Peyer's patch (tissue), 4 donors: ENCODE measurements at regions not wholly inside any gene's neighbourhood (a gene's known extent, or its start where the extent isn't known, plus 50 kb on each side); places are given as distances from the start of the nearest gene placed in this dataset.

Experiments used
- DNase-seq, 3 donors: peaks; one replicate each; pipeline ENCODE4 v3.0.0-alpha.2; 2017 to 2019
- H3K27ac ChIP-seq, 4 donors: fragments of 200-600 bp; sonication (generic); one replicate each; pipeline ENCODE4 v1.5.1; 2016 to 2019
- H3K27me3 ChIP-seq, 2 donors: fragments of 200-600 bp; sonication (generic); one replicate each; pipeline ENCODE4 v1.5.1; 2019
- H3K36me3 ChIP-seq, 3 donors: fragments of 200-600 bp; sonication (generic); one replicate each; pipeline ENCODE4 v1.5.1; 2016 to 2019
- H3K4me1 ChIP-seq, 4 donors: fragments of 200-600 bp; sonication (generic); one replicate each; pipeline ENCODE4 v1.5.1; 2016 to 2019
- H3K4me3 ChIP-seq, 4 donors: fragments of 200-600 bp; sonication (generic); 1 replicate in 3 of 4; 2 replicates in 1 of 4; pipeline ENCODE4 v1.5.1; 2016 to 2019; ENCODE audit warnings: mild to moderate bottlenecking in 1 of 4
- H3K9me3 ChIP-seq, 4 donors: fragments of 200-600 bp; sonication (generic); one replicate each; pipeline ENCODE4 v1.5.1; 2016 to 2019; ENCODE audit warnings: mild to moderate bottlenecking in 1 of 4
- CTCF ChIP-seq, 6 experiments: fragments of 450-650 bp in 4 of 6; fragments of 200-600 bp in 2 of 6; sonication (generic) in 1 of 6; IDR thresholded peaks; one replicate each; pipeline ENCODE4 v1.5.1; 2017 to 2019; ENCODE audit warnings: antibody characterized with exemption in 6 of 6, mild to moderate bottlenecking in 3 of 6, moderate library complexity in 1 of 6
- POLR2A ChIP-seq, 2 donors: fragments of 450-650 bp; IDR thresholded peaks; one replicate each; pipeline ENCODE4 v1.5.1; 2017; ENCODE audit warnings: antibody characterized with exemption in 2 of 2, mild to moderate bottlenecking in 2 of 2, moderate library complexity in 2 of 2

GRCh38 chr5:82674671-82675070 is 396.5 kb upstream of the RPS23 start:
- Histone ChIP-seq H3K27ac (no peak overlapping the region), H3K27me3 (no peaks in the 10 kb centered on the region), H3K9me3 (no peaks in the 10 kb centered on the region), H3K4me3 (no peak overlapping the region), H3K4me1 (no peaks in the 10 kb centered on the region), H3K36me3 (no peaks in the 10 kb centered on the region)
- DNase-seq = no peak
- TF ChIP-seq CTCF (IDR thresholded peaks at IDR 0.05) = no peak
- no peak for TF ChIP-seq POLR2A (IDR thresholded peaks at IDR 0.05)

GRCh38 chr5:82673057-82673809 is 395.1 kb upstream of the RPS23 start:
- no peaks in the 10 kb centered on the region for H3K36me3 ChIP-seq
- DNase-seq = no peak
- no peaks in the 10 kb centered on the region for H3K9me3 ChIP-seq
- H3K27ac ChIP-seq = no peak overlapping the region
- no peaks in the 10 kb centered on the region for H3K4me1 ChIP-seq
- H3K27me3 ChIP-seq = no peaks in the 10 kb centered on the region
- no peak overlapping the region for H3K4me3 ChIP-seq
- TF ChIP-seq CTCF (IDR thresholded peaks at IDR 0.05) (no peak), POLR2A (IDR thresholded peaks at IDR 0.05) (no peak)

- no peaks in the 10 kb centered on the region for H3K36me3 ChIP-seq
- no peaks in the 10 kb centered on the region for H3K9me3 ChIP-seq
- H3K27me3 ChIP-seq = no peaks in the 10 kb centered on the region
- H3K4me1 ChIP-seq = no peaks in the 10 kb centered on the region
- DNase-seq = no peak
- no peak overlapping the region for H3K27ac ChIP-seq
- TF ChIP-seq CTCF (IDR thresholded peaks at IDR 0.05) (no peak), POLR2A (IDR thresholded peaks at IDR 0.05) (no peak)
- no peak overlapping the region for H3K4me3 ChIP-seq
Observed at GRCh38 chr5:82670692-82671091, 392.5 kb upstream of the RPS23 start.

GRCh38 chr5:82669720-82670119 is 391.6 kb upstream of the RPS23 start:
- Histone ChIP-seq H3K27ac (no peak overlapping the region), H3K36me3 (no peaks in the 10 kb centered on the region), H3K4me1 (no peaks in the 10 kb centered on the region), H3K27me3 (no peaks in the 10 kb centered on the region), H3K9me3 (no peaks in the 10 kb centered on the region), H3K4me3 (no peak overlapping the region)
- no peak for DNase-seq
- no peak for TF ChIP-seq CTCF (IDR thresholded peaks at IDR 0.05)
- no peak for TF ChIP-seq POLR2A (IDR thresholded peaks at IDR 0.05)

GRCh38 chr5:82666312-82666711 is 388.2 kb upstream of the RPS23 start:
- Histone ChIP-seq H3K36me3 (no peaks in the 10 kb centered on the region), H3K27ac (no peak overlapping the region), H3K27me3 (no peaks in the 10 kb centered on the region), H3K9me3 (no peaks in the 10 kb centered on the region), H3K4me1 (no peaks in the 10 kb centered on the region), H3K4me3 (no peak overlapping the region)
- no peak for DNase-seq
- TF ChIP-seq CTCF (IDR thresholded peaks at IDR 0.05) (no peak), POLR2A (IDR thresholded peaks at IDR 0.05) (no peak)

GRCh38 chr5:82664732-82665131 is 386.6 kb upstream of the RPS23 start:
- Histone ChIP-seq H3K9me3 (no peaks in the 10 kb centered on the region), H3K4me3 (no peak overlapping the region), H3K27me3 (no peaks in the 10 kb centered on the region), H3K36me3 (no peaks in the 10 kb centered on the region), H3K4me1 (no peaks in the 10 kb centered on the region), H3K27ac (no peak overlapping the region)
- no peak for TF ChIP-seq CTCF (IDR thresholded peaks at IDR 0.05)
- no peak for TF ChIP-seq POLR2A (IDR thresholded peaks at IDR 0.05)
- DNase-seq = no peak
